ENCODE measurements at regions not wholly inside any gene's neighbourhood (a gene's known extent, or its start where the extent isn't known, plus 50 kb on each side); places are given as distances from the start of the nearest gene placed in this dataset.

GRCh38 chr2:204265681-204266181 is 279.5 kb upstream of the PARD3B start:
- TF ChIP-seq CTCF (IDR thresholded peaks at IDR 0.05; ENCODE audit: low read depth, low read length, poor library complexity, severe bottlenecking) = no peak
- no peak for TF ChIP-seq EZH2phosphoT487 (IDR thresholded peaks at IDR 0.05; ENCODE audit: borderline replicate concordance, low read length)

Data from DOHH2 (cell line).